GM21515 (cell line): ENCODE measurements at regions not wholly inside any gene's neighbourhood (a gene's known extent, or its start where the extent isn't known, plus 50 kb on each side); places are given as distances from the start of the nearest gene placed in this dataset.

Source experiments
- ATAC-seq: cut with Tn5 transposase; IDR thresholded peaks from one replicate; pipeline ENCODE4 v1.9.1; 2021; ENCODE audit not compliant: unreplicated experiment

GRCh38 chr1:4554271-4554865, 100.0 kb upstream of the AJAP1 start:
- no peak for ATAC-seq

DNA sequence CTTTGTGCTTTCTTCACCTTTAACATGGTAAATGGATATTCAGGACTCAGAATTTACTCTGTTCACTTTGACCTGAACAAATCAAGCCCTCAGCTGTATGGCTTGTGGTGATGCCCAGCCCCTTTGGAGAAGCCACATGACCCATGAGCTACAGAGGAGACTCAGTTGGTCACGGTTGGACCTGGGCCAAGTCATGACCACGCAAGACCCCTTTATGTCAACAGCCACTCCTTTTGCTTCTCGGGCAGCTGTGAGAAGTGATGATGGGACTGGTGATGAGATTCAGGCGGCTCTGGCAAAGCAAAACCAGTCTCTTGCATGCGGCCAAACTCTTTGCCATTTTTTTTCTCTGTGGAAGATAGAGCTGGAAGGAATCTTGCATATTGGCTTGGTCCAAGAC, 96.5 kb upstream of the AJAP1 start:
- no peak for ATAC-seq

DNA sequence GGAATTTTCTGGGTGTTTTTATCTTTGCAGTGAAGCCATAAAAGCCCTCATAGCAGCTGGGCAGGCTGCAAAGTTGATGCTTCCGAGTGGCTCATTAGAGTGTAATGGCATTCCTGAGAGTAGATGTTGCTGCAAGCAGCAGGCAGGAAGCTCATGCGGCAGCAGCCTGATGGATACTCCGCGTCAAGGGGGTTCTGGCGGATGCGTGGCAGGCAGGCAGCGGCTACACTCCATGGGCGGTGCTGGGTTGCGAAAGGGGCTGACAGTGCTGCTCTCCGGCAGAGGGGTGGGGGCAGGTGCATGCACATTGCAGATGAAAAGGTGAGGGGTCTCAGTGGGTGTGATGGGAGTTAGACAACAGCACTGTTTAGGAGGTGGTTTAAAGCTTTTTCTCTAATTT, 93.2 kb upstream of the AJAP1 start:
- ATAC-seq: no peak

- ATAC-seq: no peak
Measured at GRCh38 chr1:4562321-4562720, 92.1 kb upstream of the AJAP1 start.

GRCh38 chr1:4563586-4563985, 90.8 kb upstream of the AJAP1 start:
- ATAC-seq: no peak

- ATAC-seq: no peak
Measured at GRCh38 chr1:4564051-4564450, 90.4 kb upstream of the AJAP1 start.

- no peak for ATAC-seq
Measured at GRCh38 chr1:4565166-4565565, 89.2 kb upstream of the AJAP1 start.

- ATAC-seq: no peak
Measured at GRCh38 chr1:4565801-4566449, 88.5 kb upstream of the AJAP1 start.

DNA sequence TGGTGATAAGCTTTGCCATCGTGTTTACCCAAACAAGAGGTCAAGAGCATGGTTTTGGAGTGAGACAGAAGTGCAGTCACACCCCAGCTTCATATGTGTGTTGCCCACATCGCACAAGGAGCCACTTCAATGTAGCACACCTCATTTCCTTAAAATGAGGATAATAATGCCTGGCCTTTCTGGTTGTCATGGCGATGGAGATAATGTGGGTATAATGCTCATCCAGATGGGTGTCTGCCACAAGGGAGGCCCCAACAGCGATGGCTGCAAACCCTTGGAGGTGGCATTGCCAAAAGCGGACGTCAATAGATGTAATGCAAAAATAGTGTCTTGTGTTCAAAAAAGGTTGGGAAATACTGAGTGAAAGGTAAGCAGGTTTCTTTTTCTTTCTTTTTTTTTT, 83.1 kb upstream of the AJAP1 start:
- no peak for ATAC-seq

- ATAC-seq: no peak
Measured at GRCh38 chr1:4573526-4573925, 80.9 kb upstream of the AJAP1 start.

- ATAC-seq: no peak
Measured at GRCh38 chr1:4581807-4582206, 72.6 kb upstream of the AJAP1 start.

- ATAC-seq: no peak
Measured at GRCh38 chr1:4584449-4584848, 70.0 kb upstream of the AJAP1 start.

GRCh38 chr1:4585216-4585615, 69.2 kb upstream of the AJAP1 start:
- no peak for ATAC-seq

DNA sequence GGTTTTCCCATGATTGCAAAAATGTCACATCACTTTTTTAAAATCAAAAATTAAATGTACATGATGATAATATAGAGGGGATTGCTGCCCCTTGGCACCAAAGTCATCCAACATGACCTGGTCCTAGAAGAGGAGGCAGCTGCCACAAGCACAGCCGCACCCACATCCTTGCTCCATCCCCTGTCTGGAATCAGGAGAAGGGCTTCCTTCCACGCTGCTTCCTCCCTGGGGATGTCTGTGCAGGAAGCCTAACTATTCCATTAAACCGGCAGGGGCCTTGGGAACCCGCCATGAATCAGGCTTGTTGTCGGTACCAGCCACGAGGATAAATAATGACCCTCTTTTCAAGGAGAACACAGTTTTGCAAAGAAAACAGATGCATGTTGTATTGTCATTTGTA, 68.7 kb upstream of the AJAP1 start:
- no peak for ATAC-seq

DNA sequence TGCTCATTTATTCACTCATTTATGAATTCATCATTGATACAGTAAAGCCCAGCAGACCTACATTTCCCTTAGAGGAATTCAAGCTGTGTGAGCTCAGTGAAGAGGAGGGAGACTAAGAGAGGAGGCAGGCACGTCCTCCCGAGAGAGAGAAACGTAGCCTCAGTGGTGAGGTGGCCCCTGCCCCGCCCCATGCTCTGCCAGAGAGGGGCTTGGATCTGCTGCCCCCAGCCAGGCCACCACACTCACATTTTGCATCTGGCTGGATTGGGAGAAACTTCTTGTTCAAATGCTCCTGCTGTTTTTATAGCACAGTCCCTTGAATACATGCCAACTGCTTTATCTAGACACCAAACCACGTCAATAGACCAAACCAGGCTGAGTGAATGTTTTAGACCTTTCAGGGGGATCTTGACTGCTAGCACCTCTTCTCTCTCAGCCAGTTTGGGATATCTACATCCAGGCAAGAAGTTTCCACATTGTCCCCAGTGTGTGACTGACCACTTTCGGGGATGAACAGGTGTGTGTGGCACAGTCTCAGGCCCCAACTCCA, 67.7 kb upstream of the AJAP1 start:
- no peak for ATAC-seq

DNA sequence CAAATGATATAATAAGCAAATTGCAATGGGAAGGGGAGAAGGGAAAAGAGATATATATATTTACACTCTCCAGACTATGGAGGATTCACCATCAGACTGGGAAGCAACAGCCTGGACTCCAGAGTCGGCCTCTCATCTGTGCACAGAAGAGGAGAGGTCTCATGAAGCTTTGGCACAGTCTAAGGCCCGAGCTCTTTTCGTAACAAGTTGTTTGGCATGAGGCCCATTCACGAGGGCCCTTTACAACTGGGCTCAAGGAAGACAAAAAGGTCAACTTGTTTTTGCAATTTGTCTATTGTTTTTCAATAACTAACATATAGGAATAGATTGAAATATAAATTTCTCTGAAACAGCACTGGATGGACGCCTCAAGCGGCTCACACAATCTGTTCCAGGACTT, 66.7 kb upstream of the AJAP1 start:
- ATAC-seq: no peak

DNA sequence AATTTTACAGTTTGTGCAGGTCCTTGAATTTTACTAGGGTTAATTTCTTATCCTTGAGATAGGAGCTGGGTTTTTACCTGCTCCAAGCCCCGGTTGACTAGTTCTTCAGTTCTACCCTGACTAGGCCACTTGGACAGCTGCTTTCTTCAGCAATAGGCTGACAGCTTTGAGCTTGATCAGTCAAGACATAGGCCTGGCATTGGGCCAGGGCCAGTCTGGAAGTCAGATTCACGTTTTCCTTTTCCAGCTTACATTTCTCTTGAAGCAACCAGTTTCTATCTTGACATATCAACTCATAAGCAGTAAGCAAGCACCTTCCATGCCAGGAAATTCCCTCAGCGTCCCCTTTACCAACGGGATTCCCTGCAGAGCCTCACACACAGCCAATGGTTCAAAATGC, 63.7 kb upstream of the AJAP1 start:
- ATAC-seq: no peak

DNA sequence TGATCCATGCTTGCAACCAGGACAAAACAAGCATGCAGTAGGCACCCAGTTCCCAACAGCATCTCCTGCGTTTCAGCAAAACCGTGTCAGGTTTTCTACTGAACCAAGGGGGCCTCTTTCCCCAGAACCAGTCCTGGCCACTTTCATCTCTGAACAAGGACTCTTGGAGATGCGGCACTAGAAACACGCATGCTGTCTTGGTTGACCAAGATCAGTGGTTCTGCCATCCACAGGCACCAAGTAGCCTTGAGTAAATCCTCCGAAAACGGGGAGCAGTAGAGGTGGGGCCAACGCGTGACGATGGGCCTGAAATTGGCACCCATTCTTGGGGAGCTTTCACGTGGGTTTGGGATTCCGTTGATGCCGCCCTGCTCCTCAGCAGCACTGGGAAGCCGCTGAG, 62.5 kb upstream of the AJAP1 start:
- no peak for ATAC-seq

DNA sequence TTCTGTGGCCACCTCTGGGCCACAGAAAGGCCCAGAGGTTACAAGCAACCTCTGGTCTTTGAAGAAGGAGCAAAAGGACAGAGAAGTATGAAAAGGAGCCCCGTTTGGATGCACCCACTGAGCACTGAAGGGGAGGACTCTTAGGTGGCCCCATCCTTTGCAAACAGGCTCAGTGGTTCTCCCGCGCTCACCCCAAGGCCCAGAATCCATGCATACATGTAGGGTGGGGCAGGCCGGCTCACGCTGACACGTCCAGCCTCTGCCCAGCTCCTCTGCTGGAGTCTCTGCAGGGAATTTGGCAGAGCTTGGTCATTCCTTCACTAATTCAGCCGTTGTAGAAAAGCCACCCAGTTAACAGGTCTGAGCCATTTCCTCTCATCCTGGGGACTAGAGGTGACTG, 61.3 kb upstream of the AJAP1 start:
- no peak for ATAC-seq

GRCh38 chr1:4594286-4594991, 60.0 kb upstream of the AJAP1 start:
- no peak for ATAC-seq

GRCh38 chr1:4595341-4596225, 58.8 kb upstream of the AJAP1 start:
- no peak for ATAC-seq
